Upper lobe of left lung (tissue), 4 donors: ENCODE measurements at regions not wholly inside any gene's neighbourhood (a gene's known extent, or its start where the extent isn't known, plus 50 kb on each side); places are given as distances from the start of the nearest gene placed in this dataset.

Experiments used
- EP300 ChIP-seq, 4 donors: sonication (generic); formaldehyde crosslinking; IDR thresholded peaks; one replicate each; pipeline ENCODE4 v1.5.1; 2017; ENCODE audit warnings: antibody characterized with exemption in 4 of 4, control low read depth in 2 of 4
- POLR2A ChIP-seq, 4 donors: fragments of 450-650 bp; IDR thresholded peaks; one replicate each; pipeline ENCODE4 v1.5.1; 2016 to 2017; ENCODE audit warnings: antibody characterized with exemption in 4 of 4, mild to moderate bottlenecking in 2 of 4
- POLR2AphosphoS5 ChIP-seq, 2 donors: sonication (generic); formaldehyde crosslinking; IDR thresholded peaks; one replicate each; pipeline ENCODE4 v1.5.1; 2017; ENCODE audit warnings: antibody characterized with exemption in 2 of 2
- TF ChIP-seq, protein P1 (sequence below), 6 experiments: fragments of 450-650 bp in 4 of 6; fragments of 200-600 bp in 2 of 6; sonication (generic) in 2 of 6; IDR thresholded peaks; one replicate each; pipeline ENCODE4 v1.5.1; 2016 to 2019; ENCODE audit warnings: antibody characterized with exemption in 6 of 6

DNA sequence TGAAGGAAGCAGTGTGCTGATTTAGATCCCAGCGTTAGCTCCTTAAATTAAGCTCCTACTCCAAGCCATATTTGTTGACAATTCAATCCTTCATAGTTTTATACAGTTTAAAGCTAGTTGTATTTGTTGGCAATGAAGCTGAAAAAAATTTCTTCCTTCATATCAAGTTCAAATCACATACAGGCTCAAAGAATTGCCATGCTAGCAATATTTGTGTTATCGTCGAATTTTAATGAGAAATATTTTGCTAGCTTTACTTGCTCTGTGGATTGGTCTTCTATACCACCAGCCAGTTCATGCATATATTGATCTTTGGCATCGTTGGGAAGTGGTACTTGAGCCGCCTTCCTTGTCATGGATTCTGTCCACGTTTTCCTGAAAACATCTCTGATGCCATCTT, 204.6 kb upstream of the HDAC4 start:
- TF ChIP-seq POLR2AphosphoS5 (IDR thresholded peaks at IDR 0.05) (no peak), EP300 (IDR thresholded peaks at IDR 0.05) (no peak), POLR2A (IDR thresholded peaks at IDR 0.05) (no peak)
- TF ChIP-seq, protein P1, sequence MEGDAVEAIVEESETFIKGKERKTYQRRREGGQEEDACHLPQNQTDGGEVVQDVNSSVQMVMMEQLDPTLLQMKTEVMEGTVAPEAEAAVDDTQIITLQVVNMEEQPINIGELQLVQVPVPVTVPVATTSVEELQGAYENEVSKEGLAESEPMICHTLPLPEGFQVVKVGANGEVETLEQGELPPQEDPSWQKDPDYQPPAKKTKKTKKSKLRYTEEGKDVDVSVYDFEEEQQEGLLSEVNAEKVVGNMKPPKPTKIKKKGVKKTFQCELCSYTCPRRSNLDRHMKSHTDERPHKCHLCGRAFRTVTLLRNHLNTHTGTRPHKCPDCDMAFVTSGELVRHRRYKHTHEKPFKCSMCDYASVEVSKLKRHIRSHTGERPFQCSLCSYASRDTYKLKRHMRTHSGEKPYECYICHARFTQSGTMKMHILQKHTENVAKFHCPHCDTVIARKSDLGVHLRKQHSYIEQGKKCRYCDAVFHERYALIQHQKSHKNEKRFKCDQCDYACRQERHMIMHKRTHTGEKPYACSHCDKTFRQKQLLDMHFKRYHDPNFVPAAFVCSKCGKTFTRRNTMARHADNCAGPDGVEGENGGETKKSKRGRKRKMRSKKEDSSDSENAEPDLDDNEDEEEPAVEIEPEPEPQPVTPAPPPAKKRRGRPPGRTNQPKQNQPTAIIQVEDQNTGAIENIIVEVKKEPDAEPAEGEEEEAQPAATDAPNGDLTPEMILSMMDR (IDR thresholded peaks at IDR 0.05): no peak
